Retinal pigment epithelial cell (primary cell): ENCODE measurements at regions not wholly inside any gene's neighbourhood (a gene's known extent, or its start where the extent isn't known, plus 50 kb on each side); places are given as distances from the start of the nearest gene placed in this dataset.
"Not testable (repeated sequence)": the region's sequence is repeated elsewhere in the genome, so short reads cannot be mapped to it uniquely, and the experiment has no call there.

Source experiments
- DNase-seq: peaks from one replicate; pipeline ENCODE4 v3.0.0-alpha.2; 2010; ENCODE audit warnings: low read depth
- H3K4me3 ChIP-seq: 2 replicates; pipeline ENCODE4 v1.5.1; 2011; ENCODE audit warnings: mild to moderate bottlenecking, low read length, control low read depth, moderate library complexity
- CTCF ChIP-seq: conservative IDR thresholded peaks from 2 replicates; pipeline ENCODE4 v1.5.1; 2011; ENCODE audit warnings: low read depth, low read length, control low read depth, inconsistent platforms

- no peak for TF ChIP-seq CTCF
- no peak overlapping the region for H3K4me3 ChIP-seq
- no peak for DNase-seq
Measured at GRCh38 chr14:30240685-30241084, 313.0 kb upstream of the PRKD1 start.

DNA sequence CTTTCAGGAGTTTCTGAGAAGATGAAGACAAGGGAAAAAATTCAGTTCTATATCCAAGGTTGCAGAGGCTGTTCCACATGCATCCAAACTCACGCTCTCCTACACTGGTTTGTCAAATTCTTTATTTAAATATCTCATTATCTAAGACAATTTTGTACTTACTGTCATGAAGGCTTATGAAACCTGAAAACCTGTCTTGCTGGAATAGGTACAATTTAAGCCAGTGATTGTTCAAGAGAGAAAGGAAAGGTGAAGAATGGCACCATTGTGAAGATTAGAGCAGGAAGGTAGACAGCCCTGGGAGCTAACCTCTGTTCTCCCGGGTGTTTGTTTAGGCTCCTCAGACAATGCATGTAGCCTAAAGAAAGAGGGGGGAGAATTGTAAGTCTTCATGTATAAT lies 315.1 kb upstream of the PRKD1 start:
- no peak overlapping the region for H3K4me3 ChIP-seq
- no peak for DNase-seq
- no peak for TF ChIP-seq CTCF

DNA sequence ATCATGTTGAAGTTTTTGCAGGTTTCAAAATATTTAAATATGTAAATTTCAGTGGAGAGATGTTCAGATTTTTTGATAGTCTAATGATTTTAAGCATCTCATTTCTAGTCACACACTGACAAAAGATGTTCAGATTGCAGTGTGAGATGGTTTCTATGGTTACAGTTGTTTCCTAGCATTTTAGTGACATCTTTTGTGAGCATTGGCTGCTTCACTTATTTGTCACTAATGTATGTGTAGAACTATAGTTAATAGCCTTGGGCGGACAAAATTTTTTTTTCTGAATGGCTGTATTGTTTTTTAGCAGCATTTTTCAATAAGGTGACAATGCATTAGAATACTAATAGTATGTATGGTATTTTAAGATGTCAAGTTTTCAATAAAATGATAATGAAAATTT lies 315.6 kb upstream of the PRKD1 start:
- TF ChIP-seq CTCF = no peak
- no peak for DNase-seq
- no peak overlapping the region for H3K4me3 ChIP-seq

- DNase-seq = no peak
- H3K4me3 ChIP-seq = no peak overlapping the region
- no peak for TF ChIP-seq CTCF
Measured at GRCh38 chr14:30243805-30244204, 315.2 kb upstream of the G2E3 start.

DNA sequence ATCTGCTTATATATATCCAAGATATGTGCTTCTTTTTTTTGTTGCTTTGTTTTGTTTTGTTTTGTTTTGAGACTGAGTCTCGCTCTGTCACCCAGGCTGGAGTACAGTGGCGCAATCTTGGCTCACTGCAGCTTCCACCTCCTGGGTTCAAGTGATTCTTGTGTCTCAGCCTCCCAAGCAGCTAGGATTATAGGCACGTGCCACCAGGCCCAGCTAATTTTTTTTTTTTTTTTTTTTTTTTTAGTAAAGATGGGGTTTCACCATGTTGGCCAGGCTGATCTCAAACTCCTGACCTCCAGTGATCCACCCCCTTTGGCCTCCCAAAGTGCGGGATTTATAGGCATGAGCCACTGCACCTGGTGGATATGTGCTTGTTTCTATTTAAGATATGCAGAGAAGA lies 314.6 kb upstream of the G2E3 start:
- not testable (repeated sequence) for H3K4me3 ChIP-seq, DNase-seq

DNA sequence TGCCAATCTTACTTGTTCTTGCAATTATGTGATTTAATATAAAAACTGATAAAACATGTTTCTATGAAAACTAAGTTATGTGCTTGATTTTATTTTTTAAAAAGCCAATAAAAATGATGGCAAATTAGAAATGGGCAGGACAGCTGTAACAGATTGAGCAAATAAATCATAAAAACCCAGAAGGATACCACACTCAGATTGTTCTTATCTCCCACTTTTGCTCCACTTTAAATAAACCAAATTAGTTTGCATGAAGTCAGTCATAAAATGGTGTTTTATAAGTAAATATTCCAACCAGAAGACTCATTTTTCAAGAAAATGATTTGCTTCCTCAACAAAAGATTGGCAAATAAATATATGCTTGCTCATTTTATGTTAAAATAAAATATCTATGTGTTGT lies 307.9 kb upstream of the G2E3 start:
- TF ChIP-seq CTCF = no peak
- no peak overlapping the region for H3K4me3 ChIP-seq
- no peak for DNase-seq

DNA sequence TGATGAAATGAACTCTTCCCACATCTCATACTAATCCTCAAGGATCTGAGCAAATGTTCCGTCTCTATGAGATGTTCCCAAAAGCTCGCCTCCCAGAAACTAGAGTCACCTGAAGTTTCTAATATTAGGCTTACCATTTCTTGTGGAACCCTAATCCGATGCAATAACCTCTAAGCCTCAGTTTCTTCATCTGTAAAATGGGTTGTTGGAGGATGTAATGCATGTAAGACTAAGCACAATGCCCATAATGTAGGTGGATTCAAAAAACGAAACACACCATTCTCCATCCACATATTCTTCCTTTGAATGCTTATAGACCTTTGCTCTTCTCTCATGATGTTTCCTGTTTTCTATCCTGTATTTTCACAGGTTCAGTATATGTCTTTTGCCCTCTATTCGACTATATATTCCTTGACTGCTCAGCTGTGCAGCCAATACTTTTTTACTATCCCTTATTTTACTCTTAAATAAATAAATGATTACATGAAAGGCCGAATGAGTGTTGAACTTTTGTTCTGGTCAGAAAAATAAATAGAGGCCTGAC lies 307.3 kb upstream of the G2E3 start:
- H3K4me3 ChIP-seq = no peak overlapping the region
- no peak for DNase-seq
- no peak for TF ChIP-seq CTCF

DNA sequence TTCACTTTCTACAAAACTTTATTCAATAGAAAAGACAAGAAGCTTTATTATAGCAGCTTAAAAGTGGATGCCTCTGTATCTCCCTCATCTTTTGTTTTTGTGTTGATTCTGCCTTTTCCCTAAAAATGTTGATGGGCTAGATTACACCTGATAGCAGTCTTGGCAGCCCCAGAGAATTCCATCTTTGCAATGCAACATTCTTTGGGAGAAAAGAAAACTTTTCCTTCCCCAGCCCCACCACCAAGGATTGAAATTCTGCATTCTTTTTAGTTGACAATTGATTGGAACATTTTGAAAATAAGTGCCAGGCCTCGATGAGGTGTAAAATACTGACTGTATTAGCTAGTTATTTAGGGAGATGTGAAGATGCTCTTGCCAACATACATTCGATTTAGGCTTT lies 306.8 kb upstream of the G2E3 start:
- TF ChIP-seq CTCF = no peak
- no peak for DNase-seq
- H3K4me3 ChIP-seq = no peak overlapping the region
